A172 (cell line): ENCODE measurements at regions not wholly inside any gene's neighbourhood (a gene's known extent, or its start where the extent isn't known, plus 50 kb on each side); places are given as distances from the start of the nearest gene placed in this dataset.

Experiments used
- DNase-seq: peaks from one replicate; pipeline ENCODE4 v3.0.0-alpha.2; 2015; ENCODE audit warnings: low spot score

DNA sequence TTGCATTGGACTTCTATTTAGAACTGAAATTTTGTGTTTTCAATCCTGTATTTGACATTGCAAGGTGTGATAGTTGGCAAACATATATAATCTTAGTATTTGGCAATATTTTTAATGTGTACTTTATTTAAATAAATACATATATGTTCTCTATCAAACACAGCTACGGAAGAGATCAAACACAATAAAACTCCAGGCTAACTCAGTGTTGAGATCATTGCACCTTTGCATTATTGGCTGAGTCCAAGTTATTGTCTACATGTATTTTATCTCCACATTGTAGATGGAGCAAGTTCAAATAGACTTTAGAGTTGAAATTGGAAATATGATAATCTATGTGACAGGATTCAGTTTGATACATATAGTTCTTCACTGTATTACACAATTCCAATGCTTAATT lies 176.7 kb downstream of the ST6GAL2 start:
- no peak for DNase-seq

DNA sequence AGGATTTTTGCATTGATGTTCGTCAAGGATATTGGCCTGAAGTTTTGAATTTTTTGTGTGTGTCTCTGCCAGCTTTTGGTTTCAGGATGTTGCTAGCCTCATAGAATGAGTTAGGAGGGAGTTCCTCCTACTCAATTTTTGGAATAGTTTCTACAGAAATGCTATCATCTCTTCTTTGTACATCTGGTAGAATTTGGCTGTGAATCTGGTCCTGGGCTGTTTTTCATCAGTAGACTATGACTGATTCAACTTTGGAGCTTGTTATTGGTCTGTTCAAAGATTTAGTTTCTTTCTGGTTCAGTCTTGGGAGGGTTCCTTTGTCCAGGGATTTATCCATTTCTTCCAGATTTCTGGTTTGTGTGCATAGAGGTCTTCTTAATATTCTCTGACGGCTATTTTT lies 166.7 kb downstream of the ST6GAL2 start:
- no peak for DNase-seq

DNA sequence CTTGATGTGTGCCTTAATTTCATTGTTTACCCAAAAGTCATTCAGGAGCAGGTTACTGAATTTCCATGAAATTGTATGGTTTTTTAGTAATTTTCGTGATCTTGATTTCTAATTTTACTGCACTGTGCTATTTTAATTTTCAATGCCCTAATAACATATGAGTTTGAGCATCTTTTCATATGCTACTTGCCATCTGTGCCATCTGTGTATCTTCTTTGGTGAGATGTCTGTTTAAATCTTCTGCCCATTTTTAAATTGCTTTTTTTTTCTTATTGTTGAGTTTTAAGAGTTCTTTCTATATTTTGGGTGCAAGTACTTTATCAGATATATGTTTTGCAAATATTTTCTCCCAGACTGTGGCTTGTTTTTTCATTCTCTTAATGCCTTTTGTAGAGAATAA lies 165.9 kb downstream of the ST6GAL2 start:
- DNase-seq, result no peak

DNA sequence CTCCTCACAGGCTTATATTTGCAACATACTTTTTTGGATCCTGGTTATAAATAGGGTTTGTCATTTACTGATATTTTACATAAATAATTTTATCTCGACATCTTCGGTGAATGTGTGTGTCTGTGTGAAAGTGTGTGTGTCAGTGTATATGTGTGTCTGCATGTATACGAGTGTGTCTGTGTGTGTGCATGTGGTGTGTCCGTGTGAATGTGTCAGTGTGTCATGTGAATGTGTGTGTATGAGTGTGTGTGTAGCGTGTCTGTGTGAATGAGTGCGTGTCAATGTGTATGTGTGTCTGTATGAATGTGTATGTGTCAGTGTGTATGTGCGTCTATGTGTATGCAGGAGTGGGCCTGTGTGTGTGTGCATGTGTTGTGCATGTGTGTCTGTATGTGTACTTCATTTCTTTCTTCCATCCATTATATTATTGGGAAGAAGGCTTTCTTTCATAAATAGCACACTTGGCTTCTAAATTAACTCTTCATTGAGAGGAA lies 161.6 kb downstream of the ST6GAL2 start:
- DNase-seq, result no peak

DNA sequence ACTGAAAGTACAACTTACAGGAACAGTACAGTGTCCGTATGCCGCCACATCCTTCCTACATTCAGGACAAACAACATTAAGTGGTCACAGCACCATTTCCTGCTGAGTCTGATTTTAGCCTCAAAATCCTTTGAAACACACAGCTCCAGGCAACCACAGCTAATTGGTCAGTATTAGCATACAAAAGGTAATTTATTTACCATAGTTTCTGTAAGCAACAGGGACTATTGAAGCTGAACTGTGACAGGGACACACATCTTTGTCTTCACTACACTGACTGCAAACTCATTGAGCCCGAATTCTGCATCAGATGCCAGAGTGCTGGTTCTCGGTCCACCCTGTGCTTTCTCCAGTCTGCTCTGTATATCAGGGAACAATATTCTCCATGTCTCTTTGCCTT lies 151.8 kb downstream of the ST6GAL2 start:
- DNase-seq, result no peak

DNA sequence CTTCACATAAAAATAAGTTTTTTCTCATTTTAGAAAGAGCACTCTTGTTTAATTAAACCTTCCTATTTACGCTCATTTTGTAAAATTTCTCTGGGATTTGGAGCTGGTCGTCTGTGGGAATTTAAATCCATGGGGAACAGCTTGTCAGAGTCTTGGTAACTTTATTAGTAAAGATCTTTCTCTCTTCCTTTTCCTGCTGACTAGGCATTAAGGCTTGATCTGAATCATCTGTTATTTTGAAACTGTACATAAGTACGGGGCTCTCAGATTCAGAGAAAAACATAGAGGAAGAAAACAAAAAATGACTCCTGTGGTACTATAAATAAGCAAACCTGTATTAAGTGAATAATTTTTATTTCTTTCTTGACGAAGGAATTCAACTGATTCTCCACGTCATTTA lies 150.2 kb downstream of the ST6GAL2 start:
- no peak for DNase-seq

DNA sequence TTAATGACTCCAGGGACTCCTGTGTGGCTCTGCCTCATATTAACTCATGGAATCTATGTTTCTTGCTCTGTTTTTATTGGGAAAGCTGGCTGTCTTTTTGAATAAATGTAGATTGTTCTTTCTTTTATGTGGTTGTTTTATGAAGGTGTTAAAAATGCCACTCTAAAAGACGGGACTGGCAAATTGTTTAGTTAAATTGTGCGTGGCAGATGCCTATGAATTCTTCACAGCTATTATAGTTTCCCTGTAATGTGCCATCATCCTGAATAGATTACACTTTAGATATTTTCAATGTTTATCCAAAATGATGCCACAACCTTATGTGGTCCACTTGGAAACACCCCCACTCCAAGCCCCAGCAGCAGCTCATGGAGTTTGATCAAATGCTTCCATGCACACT lies 149.7 kb downstream of the ST6GAL2 start:
- no peak for DNase-seq

DNA sequence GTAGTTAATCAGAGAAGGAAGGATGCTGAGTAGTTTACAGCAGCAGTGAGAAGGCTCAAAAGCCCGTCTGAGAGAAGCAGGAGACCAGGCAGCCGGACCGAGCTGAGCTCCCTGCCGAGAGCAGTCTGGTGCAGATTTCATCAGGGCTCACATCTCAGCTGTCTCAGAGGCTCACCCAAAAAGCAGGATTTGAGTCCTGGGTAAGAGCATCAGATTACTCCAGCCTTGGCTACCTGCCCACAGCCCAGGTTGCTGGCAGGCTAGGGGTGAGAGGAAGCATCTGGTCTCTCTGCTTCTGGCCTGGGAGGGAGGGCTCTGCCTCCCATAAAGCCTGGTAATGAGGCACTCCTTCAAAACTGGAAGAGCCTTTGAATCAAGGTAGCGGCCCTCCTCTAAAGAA lies 140.5 kb downstream of the ST6GAL2 start:
- DNase-seq, result no peak

DNA sequence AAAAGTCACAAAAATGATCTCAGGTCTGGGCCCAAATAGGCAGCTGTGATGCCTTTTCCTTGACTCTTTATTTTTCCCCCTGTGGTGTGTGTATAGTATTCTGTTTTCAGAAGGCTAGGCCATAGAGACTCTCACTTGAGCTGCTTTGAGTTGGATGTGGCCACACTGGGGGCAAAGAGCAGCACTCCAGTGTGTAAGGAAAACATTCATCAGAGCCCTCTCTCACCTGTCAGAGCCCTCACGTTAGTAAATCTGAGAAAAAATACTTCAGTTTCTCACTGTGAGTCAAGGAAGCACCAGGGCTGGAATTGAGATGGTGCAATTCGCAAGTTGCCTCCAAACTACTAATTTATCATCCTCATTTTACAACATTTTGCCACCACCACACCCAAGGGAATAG lies 136.1 kb downstream of the ST6GAL2 start:
- DNase-seq, result no peak
